ENCODE measurements at regions not wholly inside any gene's neighbourhood (a gene's known extent, or its start where the extent isn't known, plus 50 kb on each side); places are given as distances from the start of the nearest gene placed in this dataset.

- ATAC-seq (no peak), DNase-seq (no peak)
- H2AFZ ChIP-seq (ENCODE audit: low read length): no peak overlapping the region
- CTCF ChIA-PET: no interaction called here
- H3K27me3 ChIP-seq (ENCODE audit: low read length): peaks cover 10% of the 10 kb centered on the region
- H3K4me1 ChIP-seq (ENCODE audit: insufficient read depth, low read length): no peaks in the 10 kb centered on the region
- POLR2A ChIA-PET (ENCODE audit: unreplicated experiment): no interaction called here
- no peak overlapping the region for H3K27ac ChIP-seq (ENCODE audit: low read length)
- H3F3A ChIP-seq (ENCODE audit: low read length, unreplicated experiment): no peaks in the 10 kb centered on the region
- no peak overlapping the region for H3K4me3 ChIP-seq (ENCODE audit: low read length)
- H3K9ac ChIP-seq (ENCODE audit: low read length): no peak overlapping the region
- intact Hi-C loops (cut with micrococcal nuclease): no loop called here
- H3K9me2 ChIP-seq (replicated peaks; ENCODE audit: low read length): no peaks in the 10 kb centered on the region
- TF ChIP-seq EZH2phosphoT487 (IDR thresholded peaks at IDR 0.05; ENCODE audit: borderline replicate concordance, low read length) (no peak), EZH2 (IDR thresholded peaks at IDR 0.05; ENCODE audit: low read length, unreplicated experiment) (no peak), CTCF (conservative IDR thresholded peaks at IDR 0.05; ENCODE audit: low read depth, low read length) (no peak)
- no peaks in the 10 kb centered on the region for H4K20me1 ChIP-seq (ENCODE audit: low read length)
- H3K36me3 ChIP-seq (ENCODE audit: low read depth, low read length): no peaks in the 10 kb centered on the region
- no peaks in the 10 kb centered on the region for H3K79me2 ChIP-seq (ENCODE audit: low read length)
- no peak overlapping the region for H3K4me2 ChIP-seq (ENCODE audit: low read length)
- BruUV-seq (replicated peaks): no TSS peak
- H3K9me3 ChIP-seq (ENCODE audit: low read length): no peaks in the 10 kb centered on the region
Measured at GRCh38 chr5:2181557-2181956, 298.8 kb upstream of the IRX4 start.

GRCh38 chr5:2181149-2181548 is 298.4 kb upstream of the IRX4 start:
- Histone ChIP-seq H3K4me2 (ENCODE audit: low read length) (no peak overlapping the region), H4K20me1 (ENCODE audit: low read length) (no peaks in the 10 kb centered on the region), H3K9me2 (replicated peaks; ENCODE audit: low read length) (no peaks in the 10 kb centered on the region), H3K27me3 (ENCODE audit: low read length) (peaks cover 10% of the 10 kb centered on the region), H3K9me3 (ENCODE audit: low read length) (no peaks in the 10 kb centered on the region), H3K4me3 (ENCODE audit: low read length) (no peak overlapping the region), H3K79me2 (ENCODE audit: low read length) (no peaks in the 10 kb centered on the region), H3F3A (ENCODE audit: low read length, unreplicated experiment) (no peaks in the 10 kb centered on the region), H3K27ac (ENCODE audit: low read length) (no peak overlapping the region), H3K4me1 (ENCODE audit: insufficient read depth, low read length) (no peaks in the 10 kb centered on the region), H3K36me3 (ENCODE audit: low read depth, low read length) (no peaks in the 10 kb centered on the region), H2AFZ (ENCODE audit: low read length) (no peak overlapping the region), H3K9ac (ENCODE audit: low read length) (no peak overlapping the region)
- TF ChIP-seq EZH2phosphoT487 (IDR thresholded peaks at IDR 0.05; ENCODE audit: borderline replicate concordance, low read length) (no peak), EZH2 (IDR thresholded peaks at IDR 0.05; ENCODE audit: low read length, unreplicated experiment) (no peak), CTCF (conservative IDR thresholded peaks at IDR 0.05; ENCODE audit: low read depth, low read length) (no peak)
- intact Hi-C loops (cut with micrococcal nuclease): no loop called here
- DNase-seq (no peak), ATAC-seq (no peak)
- ChIA-PET CTCF (no interaction called here), POLR2A (ENCODE audit: unreplicated experiment) (no interaction called here)
- no TSS peak for BruUV-seq (replicated peaks)

GRCh38 chr5:2180456-2180855 is 297.7 kb upstream of the IRX4 start:
- Histone ChIP-seq H3K4me2 (ENCODE audit: low read length) (no peak overlapping the region), H3K36me3 (ENCODE audit: low read depth, low read length) (no peaks in the 10 kb centered on the region), H3K27me3 (ENCODE audit: low read length) (peaks cover 10% of the 10 kb centered on the region), H3K4me1 (ENCODE audit: insufficient read depth, low read length) (no peaks in the 10 kb centered on the region), H3K4me3 (ENCODE audit: low read length) (no peak overlapping the region), H3K27ac (ENCODE audit: low read length) (no peak overlapping the region), H3F3A (ENCODE audit: low read length, unreplicated experiment) (no peaks in the 10 kb centered on the region), H3K79me2 (ENCODE audit: low read length) (no peaks in the 10 kb centered on the region), H2AFZ (ENCODE audit: low read length) (no peak overlapping the region), H3K9me2 (replicated peaks; ENCODE audit: low read length) (no peaks in the 10 kb centered on the region), H3K9me3 (ENCODE audit: low read length) (no peaks in the 10 kb centered on the region), H3K9ac (ENCODE audit: low read length) (no peak overlapping the region), H4K20me1 (ENCODE audit: low read length) (no peaks in the 10 kb centered on the region)
- CTCF ChIA-PET: no interaction called here
- POLR2A ChIA-PET (ENCODE audit: unreplicated experiment): no interaction called here
- TF ChIP-seq EZH2phosphoT487 (IDR thresholded peaks at IDR 0.05; ENCODE audit: borderline replicate concordance, low read length): no peak
- TF ChIP-seq EZH2 (IDR thresholded peaks at IDR 0.05; ENCODE audit: low read length, unreplicated experiment): no peak
- TF ChIP-seq CTCF (conservative IDR thresholded peaks at IDR 0.05; ENCODE audit: low read depth, low read length): no peak
- no peak for ATAC-seq
- intact Hi-C loops (cut with micrococcal nuclease): no loop called here
- no peak for DNase-seq
- BruUV-seq (replicated peaks): no TSS peak
